ENCODE measurements at regions not wholly inside any gene's neighbourhood (a gene's known extent, or its start where the extent isn't known, plus 50 kb on each side); places are given as distances from the start of the nearest gene placed in this dataset.

DNA sequence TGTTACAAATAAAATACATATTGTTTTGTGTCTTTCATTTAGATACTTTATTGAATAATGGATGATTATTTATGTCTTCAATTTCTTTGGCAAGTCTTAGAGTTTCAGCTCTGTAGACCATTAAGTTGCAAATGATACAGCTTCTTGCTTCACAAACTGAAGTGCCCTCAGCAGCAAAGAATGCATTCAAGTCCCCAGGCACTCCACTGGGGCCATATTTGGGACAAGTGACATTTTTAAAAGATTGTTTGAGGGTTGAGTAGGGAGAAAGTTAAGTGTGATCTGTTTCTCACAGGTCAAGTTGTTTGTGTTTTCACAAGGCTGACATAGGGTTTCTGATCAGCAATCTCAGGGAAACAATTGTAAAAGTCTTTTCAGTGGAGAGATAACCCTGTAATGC lies 400.7 kb downstream of the PLA2G4A start:
- no peak for DNase-seq (ENCODE audit: low read depth in 4 of 4, low spot score in 3 of 4)

DNA sequence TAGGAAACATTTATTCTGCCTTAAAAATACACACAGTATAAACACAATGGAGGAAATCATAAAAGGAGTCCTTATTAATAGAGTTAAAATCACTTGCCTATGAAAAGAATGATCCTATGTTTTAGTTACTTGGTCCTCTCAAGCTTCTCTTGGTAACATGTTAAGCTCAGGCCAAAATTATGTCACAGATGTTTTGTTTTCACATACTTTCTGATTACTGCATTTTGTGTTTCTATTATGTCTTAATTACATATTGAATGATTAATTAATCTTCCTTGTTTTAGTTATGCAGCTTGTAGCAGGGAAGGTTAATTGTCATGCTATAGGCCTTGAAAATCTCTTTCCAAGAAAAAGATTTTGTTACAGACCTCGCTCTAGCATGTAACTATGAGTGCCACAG lies 406.0 kb downstream of the PLA2G4A start:
- DNase-seq (ENCODE audit: low read depth in 4 of 4, low spot score in 3 of 4) = no peak

DNA sequence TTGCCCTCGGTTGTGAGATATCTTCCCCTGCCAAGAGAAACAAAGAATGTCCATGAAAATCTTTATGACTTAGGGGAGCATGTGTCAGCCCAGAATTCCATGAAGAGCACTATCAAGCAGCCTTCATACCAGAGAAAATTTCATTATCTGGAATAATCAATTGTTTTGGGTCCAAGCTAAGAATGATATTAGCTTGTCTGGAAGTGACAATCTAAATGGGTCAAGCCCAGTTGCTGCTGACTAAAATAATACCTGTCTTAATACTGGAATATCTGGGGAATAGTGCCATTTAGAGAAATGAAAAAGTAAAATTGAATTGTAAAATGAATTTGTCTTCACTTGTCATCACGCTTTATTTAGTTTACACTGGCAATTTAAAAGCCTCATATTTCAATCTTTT lies 407.4 kb downstream of the PLA2G4A start:
- no peak for DNase-seq (ENCODE audit: low read depth in 4 of 4, low spot score in 3 of 4)

DNA sequence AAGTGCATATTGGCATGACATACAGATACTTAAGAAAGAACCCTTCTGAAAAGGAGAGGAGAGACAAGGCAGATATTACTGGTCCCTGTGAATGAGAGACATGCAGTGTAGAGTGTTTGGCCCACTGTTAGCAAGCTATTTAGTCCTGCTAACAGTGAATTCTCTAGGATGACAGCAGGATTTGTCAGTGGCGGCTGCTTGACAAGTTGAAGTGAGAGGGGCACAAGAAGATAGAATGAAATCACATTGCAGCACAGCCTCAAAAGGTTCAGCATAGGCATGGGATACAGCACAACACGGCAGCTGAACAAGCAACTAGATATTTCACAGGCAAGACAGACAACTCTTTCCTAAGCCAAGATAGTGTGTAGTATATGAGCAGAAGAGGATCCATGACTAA lies 407.9 kb downstream of the PLA2G4A start:
- no peak for DNase-seq (ENCODE audit: low read depth in 4 of 4, low spot score in 3 of 4)

- DNase-seq (ENCODE audit: low read depth in 4 of 4, low spot score in 3 of 4) = no peak
These were observed 408.8 kb downstream of the PLA2G4A start for GRCh38 chr1:187237542-187237941.

DNA sequence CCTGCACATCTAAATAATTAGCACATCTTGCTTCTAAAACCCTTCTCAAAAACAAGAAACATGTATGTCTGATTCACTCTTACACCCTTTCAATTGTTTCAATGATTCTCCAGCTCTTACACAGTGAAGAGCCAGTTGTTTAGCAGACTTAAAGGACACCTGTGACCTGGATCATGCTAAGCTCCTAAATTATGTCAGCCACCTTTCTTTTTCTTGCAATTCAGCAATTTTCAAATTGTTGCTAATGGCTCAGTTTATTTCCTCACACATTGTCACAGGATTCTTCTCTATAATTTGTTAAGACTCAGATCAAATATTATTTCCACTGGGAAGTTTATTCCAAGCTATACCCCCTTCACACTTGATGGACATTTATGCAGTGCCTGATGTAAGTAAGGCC lies 413.2 kb downstream of the PLA2G4A start:
- no peak for DNase-seq (ENCODE audit: low read depth in 4 of 4, low spot score in 3 of 4)

- no peak for DNase-seq (ENCODE audit: low read depth in 4 of 4, low spot score in 3 of 4)
These were observed 415.9 kb downstream of the PLA2G4A start for GRCh38 chr1:187244623-187245022.

- DNase-seq (ENCODE audit: low read depth in 4 of 4, low spot score in 3 of 4) = no peak
These were observed 416.5 kb downstream of the PLA2G4A start for GRCh38 chr1:187245201-187245600.

GRCh38 chr1:187249196-187249595 lies 420.4 kb downstream of the PLA2G4A start:
- no peak for DNase-seq (ENCODE audit: low read depth in 4 of 4, low spot score in 3 of 4)

GRCh38 chr1:187252923-187253322 lies 424.2 kb downstream of the PLA2G4A start:
- DNase-seq (ENCODE audit: low read depth in 4 of 4, low spot score in 3 of 4) = no peak

GRCh38 chr1:187257476-187257875 lies 428.7 kb downstream of the PLA2G4A start:
- no peak for DNase-seq (ENCODE audit: low read depth in 4 of 4, low spot score in 3 of 4)

DNA sequence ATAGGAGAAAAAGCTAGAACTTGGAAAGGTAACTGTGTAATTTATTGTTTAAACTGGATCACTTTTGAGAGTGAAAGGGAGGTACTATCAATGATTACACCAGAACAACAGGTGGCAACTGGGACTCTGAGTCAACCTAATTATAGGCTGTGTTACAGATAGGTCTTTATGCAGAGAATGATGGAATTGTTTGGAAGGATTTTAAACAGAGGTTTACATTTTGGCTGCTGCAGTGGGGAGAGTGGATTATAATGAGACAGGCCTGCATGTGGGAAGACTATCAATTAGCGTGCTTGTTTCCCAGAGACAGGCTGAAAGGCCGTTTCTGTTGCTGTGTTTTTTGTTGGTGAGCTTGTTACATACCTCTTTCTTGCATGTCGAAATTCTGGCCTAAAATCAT lies 432.9 kb downstream of the PLA2G4A start:
- DNase-seq (ENCODE audit: low read depth in 4 of 4, low spot score in 3 of 4) = no peak

GRCh38 chr1:187262731-187263130 lies 434.0 kb downstream of the PLA2G4A start:
- DNase-seq (ENCODE audit: low read depth in 4 of 4, low spot score in 3 of 4) = no peak

GRCh38 chr1:187264995-187265602 lies 436.4 kb downstream of the PLA2G4A start:
- peak in 2 of 4 donors; percentile 4 to 5 for DNase-seq (ENCODE audit: low read depth in 4 of 4, low spot score in 3 of 4)

DNA sequence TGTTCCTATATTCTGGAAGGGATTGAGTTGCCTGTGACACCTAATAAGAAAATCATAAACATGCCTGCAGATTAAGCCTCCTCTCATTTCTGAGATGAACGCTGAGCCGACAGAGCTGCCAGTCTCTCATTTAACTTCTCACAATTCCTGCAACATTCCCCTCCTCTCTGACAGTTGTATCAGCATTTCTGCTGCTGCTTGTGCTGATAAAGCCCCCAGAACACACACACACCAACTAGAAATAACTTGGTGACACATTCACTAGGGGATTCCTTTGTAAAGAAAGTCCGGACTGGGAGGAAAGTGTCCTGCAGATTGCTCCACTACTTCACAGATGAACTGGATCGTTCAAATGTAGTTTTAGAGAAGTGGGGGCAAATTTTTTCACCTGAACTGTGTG lies 437.3 kb downstream of the PLA2G4A start:
- DNase-seq (ENCODE audit: low read depth in 4 of 4, low spot score in 3 of 4) = no peak

- DNase-seq (ENCODE audit: low read depth in 4 of 4, low spot score in 3 of 4) = no peak
These were observed 439.1 kb downstream of the PLA2G4A start for GRCh38 chr1:187267827-187268226.

DNA sequence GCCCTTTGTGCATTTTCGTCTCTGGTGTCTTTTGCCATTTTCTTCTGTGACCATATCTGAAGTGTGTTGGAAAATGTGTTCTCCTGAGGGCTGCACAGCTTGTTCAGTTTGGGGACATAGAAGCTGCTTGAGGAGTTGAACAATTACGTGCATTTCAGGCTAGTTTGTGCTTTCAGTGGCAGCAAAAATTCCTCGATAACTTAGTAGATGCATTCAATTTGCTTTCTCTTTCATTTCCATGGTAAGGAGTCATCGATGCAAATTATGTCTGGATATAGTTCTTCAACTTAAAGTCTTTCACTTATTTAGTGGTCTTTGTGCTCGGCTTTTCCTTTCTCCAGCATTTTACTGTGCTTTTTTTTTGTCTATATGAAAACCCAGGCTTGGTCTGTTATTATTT lies 441.5 kb downstream of the PLA2G4A start:
- no peak for DNase-seq (ENCODE audit: low read depth in 4 of 4, low spot score in 3 of 4)

DNA sequence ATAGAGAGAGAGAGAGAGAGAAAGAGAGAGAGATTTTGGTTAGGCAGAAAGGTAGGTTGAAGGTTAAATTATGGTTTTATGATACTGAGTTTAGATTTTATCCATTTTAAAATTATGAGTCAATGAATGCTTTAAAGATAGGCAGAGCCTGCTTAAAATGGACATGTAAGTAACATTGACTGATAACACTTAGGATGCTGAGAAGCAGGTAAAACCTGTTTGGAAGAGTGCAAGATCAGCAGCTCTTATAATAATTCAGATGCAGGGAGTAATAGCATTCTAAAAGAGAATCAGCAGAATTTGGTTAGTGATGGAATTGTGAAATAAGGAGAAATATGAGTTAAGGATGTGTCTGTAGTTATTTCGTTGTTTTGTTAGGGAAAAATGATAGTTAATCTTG lies 446.6 kb downstream of the PLA2G4A start:
- DNase-seq (ENCODE audit: low read depth in 4 of 4, low spot score in 3 of 4) = no peak

GRCh38 chr1:187275985-187276575 lies 447.3 kb downstream of the PLA2G4A start:
- no peak for DNase-seq (ENCODE audit: low read depth in 4 of 4, low spot score in 3 of 4)

DNA sequence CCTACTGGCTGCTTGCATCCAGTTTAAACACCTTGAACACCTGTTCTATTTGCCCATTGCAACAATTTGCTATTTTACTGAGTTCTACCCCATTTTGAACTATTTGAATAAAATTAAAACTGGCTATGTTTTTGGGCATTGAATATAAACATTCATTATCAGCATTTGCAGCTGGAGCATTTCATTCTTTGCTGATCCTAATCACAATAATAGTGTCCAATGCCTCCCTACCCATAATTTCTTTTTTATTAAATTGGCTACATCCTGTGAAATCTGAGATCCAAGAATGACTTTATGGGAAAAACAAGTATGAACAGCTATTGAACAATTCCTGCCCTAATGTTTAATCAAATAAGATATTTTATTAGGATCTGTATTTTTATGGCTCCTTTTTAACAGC lies 447.9 kb downstream of the PLA2G4A start:
- no peak for DNase-seq (ENCODE audit: low read depth in 4 of 4, low spot score in 3 of 4)

- DNase-seq (ENCODE audit: low read depth in 4 of 4, low spot score in 3 of 4) = no peak
These were observed 451.3 kb downstream of the PLA2G4A start for GRCh38 chr1:187280031-187280430.

DNA sequence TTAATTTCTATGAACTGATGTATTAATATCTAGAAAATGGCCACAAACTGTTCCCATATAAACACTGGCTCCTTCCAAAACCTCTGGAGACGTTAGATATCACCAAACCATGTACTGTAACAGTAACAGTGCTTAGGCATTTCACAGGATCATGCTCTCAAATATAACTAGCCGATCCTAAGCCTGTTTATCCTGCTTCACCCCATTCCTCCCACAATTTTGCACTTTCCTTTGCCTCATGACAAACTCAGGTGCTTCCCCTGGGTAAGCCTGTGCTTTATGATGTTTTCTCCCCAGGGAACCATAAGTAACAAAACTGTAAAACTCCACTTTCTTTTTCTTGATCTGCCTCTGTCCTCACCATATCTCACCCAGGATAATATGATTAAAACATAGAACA lies 452.3 kb downstream of the PLA2G4A start:
- no peak for DNase-seq (ENCODE audit: low read depth in 4 of 4, low spot score in 3 of 4)

DNA sequence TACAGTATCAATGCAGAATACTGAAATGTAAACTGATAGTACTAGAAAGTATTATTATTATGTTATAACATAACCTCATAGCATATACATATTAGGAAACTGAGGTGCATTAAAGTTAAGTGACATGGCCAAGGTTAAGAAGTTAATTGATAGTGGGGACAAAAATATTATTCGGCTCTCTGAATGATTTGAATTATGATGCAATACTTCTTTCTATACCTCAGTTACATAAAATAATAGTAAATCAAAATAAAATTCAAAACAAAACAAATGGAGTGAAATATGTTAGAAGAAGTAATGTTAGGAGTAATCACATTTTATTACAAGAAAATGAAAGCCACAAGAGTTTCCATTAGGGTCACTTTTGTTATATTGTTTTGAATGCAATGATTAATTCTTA lies 455.2 kb downstream of the PLA2G4A start:
- DNase-seq (ENCODE audit: low read depth in 4 of 4, low spot score in 3 of 4) = no peak
